Panc1 (cell line): ENCODE measurements at regions not wholly inside any gene's neighbourhood (a gene's known extent, or its start where the extent isn't known, plus 50 kb on each side); places are given as distances from the start of the nearest gene placed in this dataset.

Experiments
- ATAC-seq: fragments of 200-7000 bp; cut with Tn5 transposase; 2 replicates; pipeline ENCODE4 v1.9.1; 2020; ENCODE audit warnings: mild to moderate bottlenecking, moderate library complexity
- BruUV-seq: library from RNA; stranded (reverse); fragments of 400-500 nt; replicated peaks from 2 replicates; lab custom pipeline; 2021; lab: Mats Ljungman, UMichigan
- CTCF ChIA-PET: fragments of 300-600 bp; sonication (Branson Sonifier 250); formaldehyde crosslinking; loops from one replicate; lab custom pipeline; 2022; ENCODE audit warnings: antibody characterized with exemption; lab: Charles Lee
- POLR2A ChIA-PET: fragments of 300-600 bp; sonication (Branson Sonifier 250); formaldehyde crosslinking; loops from one replicate; lab custom pipeline; 2022; ENCODE audit warnings: antibody characterized with exemption; lab: Charles Lee
- DNase-seq: peaks from one replicate; pipeline ENCODE4 v3.0.0-alpha.2; 2010; ENCODE audit warnings: low read depth, low spot score
- H3K27ac ChIP-seq: 2 replicates; pipeline ENCODE4 v1.5.1; 2011; ENCODE audit warnings: mild to moderate bottlenecking, low read length, inconsistent platforms
- H3K27me3 ChIP-seq: fragments of 200-500 bp; sonication (Bioruptor generic); 2 replicates; pipeline ENCODE4 v1.6.0; 2014; ENCODE audit warnings: low read length, inconsistent platforms; ENCODE audit not compliant: control insufficient read depth, insufficient read depth
- H3K36me3 ChIP-seq: fragments of 200-500 bp; sonication (Bioruptor generic); 2 replicates; pipeline ENCODE4 v1.5.1; 2014; ENCODE audit warnings: inconsistent platforms, mild to moderate bottlenecking, low read length, moderate library complexity; ENCODE audit not compliant: control insufficient read depth, insufficient read depth
- H3K4me1 ChIP-seq: 2 replicates; pipeline ENCODE4 v1.5.1; 2011; ENCODE audit warnings: inconsistent platforms, mild to moderate bottlenecking, low read length, moderate library complexity; ENCODE audit not compliant: control insufficient read depth, insufficient read depth
- H3K4me3 ChIP-seq, 2 experiments: 2 replicates each; pipeline ENCODE4 v1.5.1; 2011 to 2012; ENCODE audit warnings: low read depth in 2 of 2, low read length in 2 of 2, mild to moderate bottlenecking in 2 of 2, inconsistent platforms in 1 of 2, moderate library complexity in 1 of 2
- H3K9me3 ChIP-seq: fragments of 200-500 bp; sonication (Bioruptor generic); 2 replicates; pipeline ENCODE4 v1.5.1; 2014; ENCODE audit warnings: low read depth, mild to moderate bottlenecking, inconsistent platforms, low read length, moderate library complexity; ENCODE audit not compliant: control insufficient read depth, insufficient read depth
- CTCF ChIP-seq: fragments of 450-650 bp; IDR thresholded peaks from 2 replicates; pipeline ENCODE4 v1.5.1; 2017; ENCODE audit warnings: mild to moderate bottlenecking
- POLR2AphosphoS5 ChIP-seq: IDR thresholded peaks from 2 replicates; pipeline ENCODE4 v1.6.1; 2012; ENCODE audit warnings: mild to moderate bottlenecking, low read depth, low read length, moderate library complexity
- REST ChIP-seq, 2 experiments: IDR thresholded peaks; 2 replicates each; pipeline ENCODE4 v1.6.1; 2011 to 2012; ENCODE audit warnings: low read depth in 2 of 2, control low read depth in 1 of 2, low read length in 1 of 2, mild to moderate bottlenecking in 1 of 2, moderate library complexity in 1 of 2; ENCODE audit not compliant: insufficient read depth in 1 of 2
- SIN3A ChIP-seq: IDR thresholded peaks from 2 replicates; pipeline ENCODE4 v1.6.1; 2012; ENCODE audit warnings: low read depth, mild to moderate bottlenecking, low read length, moderate library complexity, borderline replicate concordance; ENCODE audit not compliant: insufficient read depth
- TCF7L2 ChIP-seq: IDR thresholded peaks from 2 replicates; pipeline ENCODE4 v1.6.1; 2011; ENCODE audit warnings: mild to moderate bottlenecking, low read depth, low read length, inconsistent platforms
- in situ Hi-C: cut with HindIII; loops from 2 replicates; pipeline ENCODE4 v1.10.0; 2016; ENCODE audit warnings: low sequenced_read_pairs, low pct_unique_long_range_greater_than_20kb
- intact Hi-C: fragments of 100-400 bp; cut with micrococcal nuclease; formaldehyde crosslinking; loops from one replicate; pipeline ENCODE4 v1.10.0; 2022; ENCODE audit not compliant: unreplicated experiment

- ATAC-seq (no peak), DNase-seq (no peak)
- peaks cover 23% of the 10 kb centered on the region for H3K27me3 ChIP-seq
- TF ChIP-seq POLR2AphosphoS5 (no peak), REST (IDR thresholded peaks at IDR 0.05; ENCODE audit: insufficient read depth in 1 of 2, low read depth in 2 of 2, low read length in 1 of 2) (no peak), CTCF (no peak), TCF7L2 (no peak), SIN3A (no peak)
- no TSS peak for BruUV-seq
- ChIA-PET POLR2A (no interaction called here), CTCF (no interaction called here)
- no peaks in the 10 kb centered on the region for H3K4me1 ChIP-seq
- no peaks in the 10 kb centered on the region; the same call in 1 of the 2 replicates for H3K36me3 ChIP-seq
- H3K9me3 ChIP-seq, result no peaks in the 10 kb centered on the region
- in situ Hi-C loops, result no loop called here
- H3K4me3 ChIP-seq, result peak overlapping the region in 1 of 2 experiments; percentile 42; a peak in 1 of 4 replicates
- intact Hi-C loops, result no loop called here
- H3K27ac ChIP-seq, result no peak overlapping the region
Observed at GRCh38 chr14:89618330-89618708, 201.3 kb upstream of the FOXN3 start.

GRCh38 chr14:89617481-89618329 lies 200.7 kb upstream of the FOXN3 start:
- POLR2A ChIA-PET, result no interaction called here
- in situ Hi-C loops, result no loop called here
- no peaks in the 10 kb centered on the region for H3K9me3 ChIP-seq
- DNase-seq (no peak), ATAC-seq (no peak)
- no peak for TF ChIP-seq TCF7L2
- TF ChIP-seq SIN3A, result no peak
- TF ChIP-seq CTCF, result no peak
- peaks cover 23% of the 10 kb centered on the region for H3K27me3 ChIP-seq
- CTCF ChIA-PET, result no interaction called here
- H3K27ac ChIP-seq, result no peak overlapping the region
- H3K4me1 ChIP-seq, result no peaks in the 10 kb centered on the region
- H3K4me3 ChIP-seq, result peak overlapping the region in 1 of 2 experiments; percentile 42; a peak in 1 of 4 replicates
- H3K36me3 ChIP-seq, result no peaks in the 10 kb centered on the region; the same call in 1 of the 2 replicates
- intact Hi-C loops, result no loop called here
- BruUV-seq, result no TSS peak
